CD4-positive, alpha-beta T cell (primary cell): ENCODE measurements at regions not wholly inside any gene's neighbourhood (a gene's known extent, or its start where the extent isn't known, plus 50 kb on each side); places are given as distances from the start of the nearest gene placed in this dataset.

ENCODE experiments used
- ATAC-seq: fragments of 200-7000 bp; cut with Tn5 transposase; one replicate; pipeline ENCODE4 v1.10.0; 2022; ENCODE audit warnings: mild to moderate bottlenecking; ENCODE audit not compliant: poor library complexity
- CTCF ChIA-PET: fragments of 350-600 bp; sonication (Branson Sonifier 250); formaldehyde crosslinking; loops from one replicate; lab custom pipeline; 2021; ENCODE audit warnings: antibody characterized with exemption, inconsistent platforms; lab: Charles Lee
- POLR2A ChIA-PET: fragments of 350-600 bp; sonication (Branson Sonifier 250); formaldehyde crosslinking; loops from one replicate; lab custom pipeline; 2021; ENCODE audit warnings: antibody characterized with exemption, inconsistent platforms; lab: Charles Lee
- DNase-seq, 14 experiments: peaks; one replicate each; pipeline ENCODE4 v3.0.0-alpha.2; 2013 to 2020; ENCODE audit warnings: mixed read lengths in 2 of 14
- H3K27ac ChIP-seq, 2 donors: one replicate each; pipeline versions ENCODE4 v1.5.1 to v1.7.0; 2013; ENCODE audit warnings: low read length in 2 of 2, low read depth in 1 of 2, mild to moderate bottlenecking in 1 of 2
- H3K27me3 ChIP-seq, 2 experiments: 1 replicate in 1 of 2; 2 replicates in 1 of 2; pipeline versions ENCODE4 v1.6.1 to v1.7.0; 2013; ENCODE audit warnings: low read length in 2 of 2, control low read depth in 1 of 2, mild to moderate bottlenecking in 1 of 2, moderate library complexity in 1 of 2; ENCODE audit not compliant: insufficient read depth in 2 of 2, control insufficient read depth in 1 of 2
- H3K36me3 ChIP-seq: one replicate; pipeline ENCODE4 v1.6.1; 2013; ENCODE audit warnings: low read length, control low read depth; ENCODE audit not compliant: insufficient read depth
- H3K4me1 ChIP-seq: one replicate; pipeline ENCODE4 v1.6.1; 2013; ENCODE audit warnings: low read length, control low read depth; ENCODE audit not compliant: insufficient read depth
- H3K4me3 ChIP-seq: one replicate; pipeline ENCODE4 v1.5.1; 2013; ENCODE audit warnings: mild to moderate bottlenecking, low read length, moderate library complexity
- H3K9me3 ChIP-seq, 2 experiments: 1 replicate in 1 of 2; 2 replicates in 1 of 2; pipeline versions ENCODE4 v1.6.1 to v1.7.0; 2013; ENCODE audit warnings: low read length in 2 of 2, mild to moderate bottlenecking in 2 of 2, control low read depth in 1 of 2, moderate library complexity in 1 of 2; ENCODE audit not compliant: control insufficient read depth in 1 of 2, insufficient read depth in 1 of 2
- H3K27ac Mint-ChIP-seq: one replicate; pipeline ENCODE4 v1.8.0; 2020; ENCODE audit warnings: mixed read lengths
- H3K27me3 Mint-ChIP-seq: one replicate; pipeline ENCODE4 v1.8.0; 2021; ENCODE audit warnings: mixed read lengths
- H3K36me3 Mint-ChIP-seq: one replicate; pipeline ENCODE4 v1.8.0; 2021; ENCODE audit warnings: low read depth, mixed read lengths
- H3K4me1 Mint-ChIP-seq: one replicate; pipeline ENCODE4 v1.8.0; 2021; ENCODE audit warnings: low read depth, mixed read lengths
- H3K4me3 Mint-ChIP-seq: one replicate; pipeline ENCODE4 v1.8.0; 2020; ENCODE audit warnings: mild to moderate bottlenecking, mixed read lengths
- H3K9me3 Mint-ChIP-seq: one replicate; pipeline ENCODE4 v1.8.0; 2020; ENCODE audit warnings: mixed read lengths
- CTCF ChIP-seq: fragments of 200-600 bp; IDR thresholded peaks from one replicate; pipeline ENCODE4 v1.8.0; 2022; ENCODE audit warnings: antibody characterized with exemption, mild to moderate bottlenecking
- intact Hi-C, 2 experiments: fragments of 100-400 bp; cut with DNase I in 1 of 2; cut with micrococcal nuclease in 1 of 2; formaldehyde crosslinking; loops; one replicate each; pipeline versions ENCODE4 v1.15.1 to v1.9.0; 2023 to 2025; cut with DNase I, micrococcal nuclease

DNA sequence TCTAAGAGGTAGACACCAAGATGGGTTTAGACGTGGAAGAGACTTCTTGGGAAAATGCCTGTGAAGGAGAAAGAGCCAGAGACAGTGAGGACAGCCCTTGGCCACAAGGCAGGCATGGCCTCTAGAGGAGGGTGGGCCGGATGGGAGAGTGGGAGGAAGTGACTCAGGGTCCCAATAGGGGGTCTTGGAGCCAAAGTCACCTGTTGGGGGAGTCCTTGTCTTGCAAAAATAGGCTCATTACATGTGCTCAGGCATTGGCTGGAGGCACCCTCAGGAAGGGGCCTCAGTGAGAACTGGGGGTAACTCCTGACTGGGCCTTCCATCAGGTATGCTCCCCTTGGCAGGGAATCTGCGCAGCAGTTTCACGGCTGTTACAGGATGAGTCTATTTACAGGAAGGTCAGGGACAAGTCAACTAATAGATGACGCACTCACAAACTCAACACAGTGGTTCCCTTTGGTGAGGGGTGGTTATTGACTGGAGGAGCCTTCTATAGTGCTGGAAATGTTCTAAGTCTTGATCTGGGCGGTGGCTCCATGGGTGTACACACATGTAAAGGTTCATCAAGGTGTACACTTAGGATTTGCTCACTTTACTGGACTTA lies 259.6 kb downstream of the XXYLT1 start:
- no peak for TF ChIP-seq CTCF
- no peak for ATAC-seq

DNA sequence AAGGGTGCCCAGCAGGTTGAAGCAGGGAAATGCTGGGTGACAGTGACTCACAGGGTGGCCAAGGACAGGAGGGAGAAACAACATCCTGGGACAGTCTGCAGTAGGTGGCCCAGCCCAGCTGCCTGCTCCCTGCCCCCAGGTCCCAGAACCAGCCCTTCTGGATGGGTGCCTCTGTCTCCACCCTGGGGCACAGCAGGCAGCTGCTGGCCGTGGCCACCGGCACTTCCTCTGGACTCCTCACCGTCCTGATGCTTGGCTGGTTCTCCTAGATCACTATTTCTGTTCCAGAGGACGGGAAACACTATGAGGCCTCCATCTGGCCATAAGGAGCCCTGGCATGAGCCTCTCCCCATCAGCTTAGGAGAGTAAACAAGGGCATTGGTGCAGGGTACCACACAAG lies 258.9 kb downstream of the XXYLT1 start:
- ATAC-seq (no peak), DNase-seq (no peak)
- TF ChIP-seq CTCF, result no peak
- Histone ChIP-seq H3K9me3 (no peaks in the 10 kb centered on the region), H3K27ac (no peak overlapping the region), H3K36me3 (no peaks in the 10 kb centered on the region), H3K4me1 (peaks cover 4% of the 10 kb centered on the region), H3K27me3 (no peaks in the 10 kb centered on the region), H3K4me3 (no peak overlapping the region)
- Mint-ChIP-seq H3K36me3 (no peaks in the 10 kb centered on the region), H3K4me3 (no peak overlapping the region), H3K27ac (no peak overlapping the region), H3K4me1 (peaks cover 5% of the 10 kb centered on the region), H3K27me3 (peaks cover 6% of the 10 kb centered on the region), H3K9me3 (no peaks in the 10 kb centered on the region)
- intact Hi-C loops, result no loop called here
- POLR2A ChIA-PET, result no interaction called here
- CTCF ChIA-PET, result no interaction called here

More for the DNA sequence above, 259.6 kb downstream of the XXYLT1 start:
- Mint-ChIP-seq H3K9me3 (no peaks in the 10 kb centered on the region), H3K27ac (no peak overlapping the region), H3K4me1 (peaks cover 5% of the 10 kb centered on the region), H3K27me3 (peaks cover 10% of the 10 kb centered on the region), H3K4me3 (no peak overlapping the region), H3K36me3 (no peaks in the 10 kb centered on the region)
- Histone ChIP-seq H3K27ac (no peak overlapping the region), H3K9me3 (no peaks in the 10 kb centered on the region), H3K36me3 (no peaks in the 10 kb centered on the region), H3K4me3 (no peak overlapping the region), H3K27me3 (no peaks in the 10 kb centered on the region), H3K4me1 (peaks cover 4% of the 10 kb centered on the region)
- POLR2A ChIA-PET, result no interaction called here
- CTCF ChIA-PET, result no interaction called here
- DNase-seq, result no peak
- intact Hi-C loops, result no loop called here

GRCh38 chr3:195012571-195012970 lies 258.4 kb downstream of the XXYLT1 start:
- H3K9me3 ChIP-seq, result no peaks in the 10 kb centered on the region
- H3K27ac ChIP-seq, result no peak overlapping the region
- no peak for TF ChIP-seq CTCF
- ATAC-seq (no peak), DNase-seq (no peak)
- Mint-ChIP-seq H3K4me3 (no peak overlapping the region), H3K36me3 (no peaks in the 10 kb centered on the region), H3K4me1 (peaks cover 5% of the 10 kb centered on the region), H3K27ac (no peak overlapping the region), H3K27me3 (peaks cover 4% of the 10 kb centered on the region), H3K9me3 (no peaks in the 10 kb centered on the region)
- intact Hi-C loops, result no loop called here
- ChIA-PET POLR2A (no interaction called here), CTCF (no interaction called here)
- H3K4me1 ChIP-seq, result peaks cover 4% of the 10 kb centered on the region
- H3K4me3 ChIP-seq, result no peak overlapping the region
- no peaks in the 10 kb centered on the region for H3K36me3 ChIP-seq
- H3K27me3 ChIP-seq, result no peaks in the 10 kb centered on the region
